BLaER1 (cell line): ENCODE measurements at regions not wholly inside any gene's neighbourhood (a gene's known extent, or its start where the extent isn't known, plus 50 kb on each side); places are given as distances from the start of the nearest gene placed in this dataset.

ENCODE experiments used
- H3K27ac ChIP-seq: shearing (Covaris generic); formaldehyde crosslinking; 2 replicates; pipeline ENCODE4 v1.8.1; 2022
- H3K27me3 ChIP-seq: shearing (Covaris generic); formaldehyde crosslinking; 2 replicates; pipeline ENCODE4 v1.8.1; 2022
- H3K36me3 ChIP-seq: shearing (Covaris generic); formaldehyde crosslinking; 2 replicates; pipeline ENCODE4 v1.8.1; 2022
- H3K4me1 ChIP-seq: shearing (Covaris generic); formaldehyde crosslinking; 2 replicates; pipeline ENCODE4 v1.8.1; 2022
- H3K4me2 ChIP-seq: shearing (Covaris generic); formaldehyde crosslinking; 2 replicates; pipeline ENCODE4 v1.8.1; 2022
- H3K4me3 ChIP-seq: shearing (Covaris generic); formaldehyde crosslinking; 2 replicates; pipeline ENCODE4 v1.8.1; 2022
- H3K9ac ChIP-seq: shearing (Covaris generic); formaldehyde crosslinking; 2 replicates; pipeline ENCODE4 v1.8.1; 2022
- H3K9me3 ChIP-seq: shearing (Covaris generic); formaldehyde crosslinking; 2 replicates; pipeline ENCODE4 v1.8.1; 2022
- H4K20me1 ChIP-seq: shearing (Covaris generic); formaldehyde crosslinking; 2 replicates; pipeline ENCODE4 v1.8.1; 2022
- Cebpa-rat ChIP-seq: shearing (Covaris generic); IDR thresholded peaks from 2 replicates; pipeline ENCODE4 v1.8.1; 2022

DNA sequence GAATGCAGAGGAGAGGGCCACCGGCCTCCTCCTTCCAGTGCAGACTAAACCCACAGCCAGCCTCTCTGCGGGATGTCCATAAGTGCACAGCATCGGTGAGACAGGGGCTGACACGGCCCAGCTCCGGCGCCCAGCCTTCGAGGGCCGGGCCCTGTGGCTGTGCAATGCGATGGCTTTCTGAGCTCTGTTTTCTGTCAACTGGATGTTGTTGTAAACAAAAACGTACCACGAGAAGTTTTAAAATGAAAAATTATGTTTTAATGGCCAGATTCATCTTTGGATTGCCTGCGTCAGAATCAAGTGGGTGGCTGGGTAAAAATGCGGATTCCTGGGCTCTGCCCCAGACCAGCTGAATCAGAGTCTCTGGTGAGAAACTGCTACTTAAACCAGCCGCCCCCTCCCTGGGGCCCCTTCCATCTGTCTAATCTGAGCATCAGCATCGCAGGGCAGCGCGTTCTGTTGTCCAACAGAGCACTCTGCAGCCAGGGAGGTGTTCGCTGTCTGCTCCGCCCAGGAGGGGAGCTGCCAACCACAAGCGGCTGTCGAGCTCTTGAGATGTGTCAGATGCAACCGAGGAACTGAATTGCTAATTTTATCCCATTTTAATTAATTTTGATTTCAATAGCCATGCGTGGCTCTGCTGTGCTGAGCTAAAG, 133.4 kb downstream of the RFLNA start:
- H4K20me1 ChIP-seq = peaks cover 49% of the 10 kb centered on the region
- peak overlapping the region; percentile 78 for H3K4me2 ChIP-seq
- peaks cover 48% of the 10 kb centered on the region for H3K4me1 ChIP-seq
- no peaks in the 10 kb centered on the region for H3K9me3 ChIP-seq
- peak overlapping the region; percentile 64 for H3K27ac ChIP-seq
- no peaks in the 10 kb centered on the region for H3K27me3 ChIP-seq
- TF ChIP-seq Cebpa-rat = no peak
- H3K9ac ChIP-seq = peak overlapping the region; percentile 51
- H3K36me3 ChIP-seq = peaks cover 79% of the 10 kb centered on the region
- no peak overlapping the region for H3K4me3 ChIP-seq

DNA sequence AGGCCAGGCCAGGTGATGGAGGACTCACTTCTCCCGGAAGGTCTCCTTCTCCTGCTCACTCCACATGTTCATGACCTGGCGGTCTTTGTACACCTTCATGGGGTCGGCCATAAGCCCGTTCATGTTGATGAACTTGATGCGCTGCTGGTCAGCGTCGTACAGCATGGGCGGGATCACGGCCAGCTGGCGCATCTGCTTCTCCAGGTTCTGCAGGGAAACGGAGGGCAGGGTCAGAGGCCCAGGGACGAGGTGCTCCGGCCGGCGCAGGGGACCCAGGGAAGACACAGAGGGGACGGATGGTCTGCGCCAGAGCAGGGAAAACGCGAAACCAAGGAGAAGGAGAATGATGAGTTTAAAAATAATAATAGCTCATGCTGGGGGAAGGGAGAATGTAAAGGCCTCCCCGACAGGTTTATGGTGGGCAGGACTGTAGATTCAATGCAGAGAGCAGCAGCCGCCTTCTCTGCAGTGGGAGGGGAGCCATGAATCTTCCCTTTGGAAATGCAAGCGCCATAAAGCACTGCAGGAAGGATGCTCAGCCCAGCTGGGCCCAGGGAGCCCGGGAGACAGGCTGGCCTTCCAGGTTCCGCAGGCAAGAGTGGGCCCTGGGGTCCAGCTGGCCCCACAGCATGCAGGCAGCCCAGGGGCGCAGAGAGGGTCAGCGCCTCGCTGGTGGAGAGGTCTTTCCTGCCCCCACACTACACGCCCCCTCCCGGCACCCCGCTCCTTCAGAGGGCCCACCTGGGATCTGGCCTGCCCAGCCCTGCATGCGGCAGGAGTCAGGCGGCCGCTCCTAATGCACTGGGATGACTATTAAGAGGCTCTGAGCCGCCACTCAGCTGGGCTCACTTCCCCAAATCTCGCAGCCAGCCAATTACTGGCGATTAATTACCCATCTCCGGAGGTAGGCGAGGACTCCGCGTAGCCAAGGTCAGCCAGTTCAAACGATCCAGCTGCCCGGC, 132.0 kb downstream of the RFLNA start:
- Histone ChIP-seq H3K27me3 (no peaks in the 10 kb centered on the region), H3K9me3 (no peaks in the 10 kb centered on the region), H3K9ac (no peak overlapping the region), H3K4me3 (no peak overlapping the region), H4K20me1 (peaks cover 38% of the 10 kb centered on the region), H3K4me2 (no peak overlapping the region), H3K27ac (no peak overlapping the region), H3K36me3 (peaks cover 89% of the 10 kb centered on the region), H3K4me1 (peaks cover 50% of the 10 kb centered on the region)
- TF ChIP-seq Cebpa-rat = no peak

- no peaks in the 10 kb centered on the region for H3K27me3 ChIP-seq
- H3K4me2 ChIP-seq = no peak overlapping the region
- no peak overlapping the region for H3K9ac ChIP-seq
- no peaks in the 10 kb centered on the region for H3K9me3 ChIP-seq
- H3K27ac ChIP-seq = no peak overlapping the region
- peaks cover 62% of the 10 kb centered on the region for H3K4me1 ChIP-seq
- no peak overlapping the region for H3K4me3 ChIP-seq
- H4K20me1 ChIP-seq = peaks cover 38% of the 10 kb centered on the region
- no peak for TF ChIP-seq Cebpa-rat
- peaks cover 86% of the 10 kb centered on the region for H3K36me3 ChIP-seq
Observed at GRCh38 chr12:124425667-124426066, 130.8 kb downstream of the RFLNA start.

GRCh38 chr12:124424516-124424905, 129.6 kb downstream of the RFLNA start:
- Histone ChIP-seq H3K4me2 (no peak overlapping the region), H3K9me3 (no peaks in the 10 kb centered on the region; the same call in 1 of the 2 replicates), H3K4me3 (no peak overlapping the region), H3K4me1 (peaks cover 66% of the 10 kb centered on the region), H3K27ac (no peak overlapping the region; the same call in 1 of the 2 replicates), H4K20me1 (peaks cover 32% of the 10 kb centered on the region), H3K36me3 (peaks cover 86% of the 10 kb centered on the region), H3K27me3 (no peaks in the 10 kb centered on the region), H3K9ac (no peak overlapping the region)
- no peak for TF ChIP-seq Cebpa-rat

GRCh38 chr12:124423761-124424515, 129.0 kb downstream of the RFLNA start:
- Histone ChIP-seq H3K36me3 (peaks cover 86% of the 10 kb centered on the region), H3K27ac (no peak overlapping the region)
- no peak for TF ChIP-seq Cebpa-rat

GRCh38 chr12:124422570-124423523, 128.0 kb downstream of the RFLNA start:
- Histone ChIP-seq H3K36me3 (peaks cover 81% of the 10 kb centered on the region), H3K27ac (peak overlapping the region; percentile 73), H3K9me3 (no peaks in the 10 kb centered on the region; the same call in 1 of the 2 replicates), H3K4me2 (peak overlapping the region; percentile 76), H3K27me3 (no peaks in the 10 kb centered on the region), H3K4me1 (peaks cover 66% of the 10 kb centered on the region), H3K4me3 (no peak overlapping the region), H3K9ac (peak overlapping the region; percentile 58), H4K20me1 (peaks cover 15% of the 10 kb centered on the region)
- TF ChIP-seq Cebpa-rat = no peak

More at GRCh38 chr12:124423761-124424515, 129.0 kb downstream of the RFLNA start:
- Histone ChIP-seq H3K4me3 (no peak overlapping the region), H4K20me1 (peaks cover 26% of the 10 kb centered on the region), H3K9ac (no peak overlapping the region), H3K9me3 (no peaks in the 10 kb centered on the region; the same call in 1 of the 2 replicates), H3K27me3 (no peaks in the 10 kb centered on the region), H3K4me2 (no peak overlapping the region), H3K4me1 (peaks cover 66% of the 10 kb centered on the region)

- Histone ChIP-seq H3K4me2 (peak overlapping the region; percentile 76), H3K9me3 (no peaks in the 10 kb centered on the region; the same call in 1 of the 2 replicates), H3K9ac (peak overlapping the region; percentile 58), H4K20me1 (peaks cover 9% of the 10 kb centered on the region; the same call in 1 of the 2 replicates), H3K4me3 (no peak overlapping the region), H3K4me1 (peaks cover 66% of the 10 kb centered on the region), H3K27me3 (no peaks in the 10 kb centered on the region), H3K36me3 (peaks cover 82% of the 10 kb centered on the region), H3K27ac (peak overlapping the region; percentile 73)
- no peak for TF ChIP-seq Cebpa-rat
Observed at GRCh38 chr12:124422142-124422569, 127.3 kb downstream of the RFLNA start.

DNA sequence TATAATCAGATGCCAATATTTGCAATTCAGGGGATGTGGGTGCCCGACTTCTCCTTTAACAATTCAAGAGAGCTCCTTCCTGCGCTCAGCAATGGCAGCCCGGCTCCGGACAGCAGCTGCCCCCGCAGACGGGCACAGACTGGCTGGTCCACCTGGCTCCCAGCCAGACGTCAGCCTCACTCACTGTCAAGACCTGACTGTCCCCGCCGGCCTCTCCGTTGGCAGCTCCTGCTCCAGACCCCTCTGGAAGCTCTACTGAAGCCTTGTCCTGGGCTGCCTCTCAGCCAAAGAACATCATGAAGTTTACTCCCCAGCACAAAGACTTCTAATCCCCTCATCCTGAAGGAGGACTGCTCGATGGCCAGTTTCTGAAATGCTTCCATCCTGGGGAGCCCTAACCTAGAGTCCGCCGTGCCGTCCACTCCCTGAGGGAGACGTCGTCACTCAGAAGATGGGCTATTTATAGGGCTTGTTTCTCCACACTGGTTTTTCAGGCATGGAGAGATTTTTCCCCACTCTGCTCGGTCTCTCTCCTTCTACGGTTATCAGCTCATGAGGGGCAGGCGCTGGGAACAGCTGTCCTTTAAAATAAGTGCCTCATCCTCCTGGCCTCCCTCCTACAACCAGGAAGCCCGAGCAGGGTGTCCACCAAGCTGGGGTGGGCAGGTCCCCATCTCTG, 126.2 kb downstream of the RFLNA start:
- peak overlapping the region; percentile 76 for H3K4me2 ChIP-seq
- H3K4me3 ChIP-seq = no peak overlapping the region

More for the DNA sequence above, 126.2 kb downstream of the RFLNA start:
- peak overlapping the region; percentile 73 for H3K27ac ChIP-seq
- TF ChIP-seq Cebpa-rat = no peak
- H4K20me1 ChIP-seq = peaks cover 15% of the 10 kb centered on the region; the same call in 1 of the 2 replicates
- no peaks in the 10 kb centered on the region for H3K27me3 ChIP-seq
- H3K9me3 ChIP-seq = no peaks in the 10 kb centered on the region; the same call in 1 of the 2 replicates
- H3K4me1 ChIP-seq = peaks cover 67% of the 10 kb centered on the region
- peaks cover 82% of the 10 kb centered on the region for H3K36me3 ChIP-seq
- peak overlapping the region; percentile 64; the same call in 1 of the 2 replicates for H3K9ac ChIP-seq
